NCI-H2196 (cell line): ENCODE measurements at regions not wholly inside any gene's neighbourhood (a gene's known extent, or its start where the extent isn't known, plus 50 kb on each side); places are given as distances from the start of the nearest gene placed in this dataset.
"Not testable (repeated sequence)": the region's sequence is repeated elsewhere in the genome, so short reads cannot be mapped to it uniquely, and the experiment has no call there.

ENCODE experiments used
- DNase-seq: peaks from one replicate; lab custom pipeline; 2025; ENCODE audit not compliant: unreplicated experiment; lab: John Stamatoyannopoulos, UW

GRCh38 chr10:2893991-2894390 is 173.4 kb upstream of the PFKP start:
- DNase-seq = no peak

GRCh38 chr10:2893158-2893845 is 174.0 kb upstream of the PFKP start:
- no peak for DNase-seq

- DNase-seq = no peak
Measured at GRCh38 chr10:2891770-2892124, 175.6 kb upstream of the PFKP start.

- DNase-seq = no peak
Measured at GRCh38 chr10:2891073-2891769, 176.1 kb upstream of the PFKP start.

GRCh38 chr10:2890093-2890492 is 177.3 kb upstream of the PFKP start:
- DNase-seq = no peak

GRCh38 chr10:2888403-2889004 is 178.8 kb upstream of the PFKP start:
- no peak for DNase-seq

GRCh38 chr10:2887391-2888070 is 179.8 kb upstream of the PFKP start:
- DNase-seq = no peak

- no peak for DNase-seq
Measured at GRCh38 chr10:2886662-2887061, 180.7 kb upstream of the PFKP start.

- DNase-seq = no peak
Measured at GRCh38 chr10:2885288-2886278, 181.8 kb upstream of the PFKP start.

GRCh38 chr10:2883983-2884540 is 183.3 kb upstream of the PFKP start:
- not testable (repeated sequence) for DNase-seq

- DNase-seq = no peak
Measured at GRCh38 chr10:2883238-2883637, 184.1 kb upstream of the PFKP start.

GRCh38 chr10:2882628-2883027 is 184.7 kb upstream of the PFKP start:
- DNase-seq = no peak

GRCh38 chr10:2881720-2882620 is 185.4 kb upstream of the PFKP start:
- no peak for DNase-seq

- not testable (repeated sequence) for DNase-seq
Measured at GRCh38 chr10:2880050-2880449, 187.3 kb upstream of the PFKP start.

GRCh38 chr10:2878818-2879217 is 188.5 kb upstream of the PFKP start:
- no peak for DNase-seq

- no peak for DNase-seq
Measured at GRCh38 chr10:2876032-2876431, 191.3 kb upstream of the PFKP start.

GRCh38 chr10:2874963-2875362 is 192.4 kb upstream of the PFKP start:
- no peak for DNase-seq

GRCh38 chr10:2873769-2874168 is 193.6 kb upstream of the PFKP start:
- DNase-seq = no peak

GRCh38 chr10:2871673-2872219 is 195.6 kb upstream of the PFKP start:
- no peak for DNase-seq
